Ovary (tissue), 3 donors: ENCODE measurements at regions not wholly inside any gene's neighbourhood (a gene's known extent, or its start where the extent isn't known, plus 50 kb on each side); places are given as distances from the start of the nearest gene placed in this dataset.

Experiments used
- CTCF ChIP-seq, 3 donors: fragments of 450-650 bp in 2 of 3; fragments of 200-600 bp in 1 of 3; IDR thresholded peaks; one replicate each; pipeline versions ENCODE4 v1.5.1 to v1.8.0; 2016 to 2022; ENCODE audit warnings: antibody characterized with exemption in 3 of 3, mild to moderate bottlenecking in 1 of 3
- EP300 ChIP-seq: sonication (generic); formaldehyde crosslinking; IDR thresholded peaks from one replicate; pipeline ENCODE4 v1.6.1; 2017; ENCODE audit warnings: antibody characterized with exemption
- POLR2A ChIP-seq: fragments of 450-650 bp; IDR thresholded peaks from one replicate; pipeline ENCODE4 v1.6.1; 2017; ENCODE audit warnings: antibody characterized with exemption, mild to moderate bottlenecking, moderate library complexity
- donor health status: DM: no; HTN: no; CAD: no.

GRCh38 chr4:121594796-121595526, 101.8 kb downstream of the ANXA5 start:
- no peak for TF ChIP-seq CTCF (IDR thresholded peaks at IDR 0.05)
- no peak for TF ChIP-seq EP300
- no peak for TF ChIP-seq POLR2A
